K562 (cell line): ENCODE measurements at regions not wholly inside any gene's neighbourhood (a gene's known extent, or its start where the extent isn't known, plus 50 kb on each side); places are given as distances from the start of the nearest gene placed in this dataset.

Source experiments
- ATAC-seq: fragments of 200-7000 bp; cut with Tn5 transposase; 3 replicates; pipeline ENCODE4 v1.9.1; 2020; ENCODE audit warnings: moderate library complexity
- BruUV-seq: library from RNA; stranded (reverse); fragments of 400-500 nt; replicated peaks from 2 replicates; lab custom pipeline; 2021; lab: Mats Ljungman, UMichigan
- CTCF ChIA-PET: fragments of 300-600 bp; formaldehyde crosslinking; extraction: SDS; loops from one replicate; lab custom pipeline; 2021; ENCODE audit warnings: low intra/inter-chr PET ratio; lab: Yijun Ruan, JAX
- POLR2A ChIA-PET: fragments of 300-600, 350-650 bp; sonication (Branson Sonifier 250); formaldehyde crosslinking; extraction: SDS; loops from one replicate; lab custom pipeline; 2021; ENCODE audit warnings: antibody characterized with exemption, inconsistent platforms; lab: Yijun Ruan, JAX
- DNase-seq, 4 experiments: peaks; one replicate each; pipeline versions ENCODE4 v3.0.0 to v3.0.0-alpha.2; 2011 to 2018; ENCODE audit warnings: low spot score in 3 of 4, mixed read lengths in 3 of 4; ENCODE audit errors: extremely low read depth in 1 of 4
- FAIRE-seq: peaks from 2 replicates; lab custom pipeline; 2011; peaks lifted over from hg19 to GRCh38; lab: Jason Lieb, UNC
- H2AFZ ChIP-seq: 2 replicates; pipeline ENCODE4 v1.6.0; 2011; ENCODE audit warnings: low read depth, low read length, control low read depth, inconsistent platforms
- H3K27ac ChIP-seq: fragments of 200-600 bp; 3 replicates; pipeline ENCODE4 v1.8.0; 2011; ENCODE audit warnings: low read depth, mild to moderate bottlenecking, control low read depth, inconsistent platforms, low read length, moderate library complexity, mixed read lengths; ENCODE audit errors: extremely low read depth
- H3K27me3 ChIP-seq, 2 experiments: fragments of 300-600 bp in 1 of 2; 2 replicates in 1 of 2; 3 replicates in 1 of 2; pipeline versions ENCODE4 v1.6.0 to v1.8.0; 2011; ENCODE audit warnings: inconsistent platforms in 2 of 2, low read length in 2 of 2, mild to moderate bottlenecking in 1 of 2, mixed read lengths in 1 of 2, moderate library complexity in 1 of 2; ENCODE audit not compliant: control insufficient read depth in 2 of 2, insufficient read depth in 2 of 2
- H3K36me3 ChIP-seq: fragments of 300-600 bp; 3 replicates; pipeline ENCODE4 v1.8.0; 2011; ENCODE audit warnings: mild to moderate bottlenecking, low read length, inconsistent platforms; ENCODE audit not compliant: control insufficient read depth, insufficient read depth
- H3K4me1 ChIP-seq, 2 experiments: fragments of 200-600 bp in 1 of 2; replicated peaks in 1 of 2; 2 replicates in 1 of 2; 3 replicates in 1 of 2; pipeline versions ENCODE4 v1.5.1 to v1.8.0; 2011; ENCODE audit warnings: inconsistent platforms in 2 of 2, low read length in 2 of 2, mild to moderate bottlenecking in 1 of 2, mixed read lengths in 1 of 2, moderate library complexity in 1 of 2; ENCODE audit not compliant: control insufficient read depth in 2 of 2, insufficient read depth in 2 of 2
- H3K4me2 ChIP-seq: 2 replicates; pipeline ENCODE4 v1.6.1; 2011; ENCODE audit warnings: low read length, control low read depth, inconsistent platforms, mixed read lengths; ENCODE audit not compliant: insufficient read depth
- H3K4me3 ChIP-seq: fragments of 200-600 bp; sonication (generic), shearing (Covaris generic); 2 replicates; pipeline ENCODE4 v1.5.1; 2016; ENCODE audit warnings: control low read depth, inconsistent platforms
- H3K79me2 ChIP-seq: fragments of 200-600 bp; 3 replicates; pipeline ENCODE4 v1.8.0; 2011; ENCODE audit warnings: low read length, inconsistent platforms; ENCODE audit not compliant: control insufficient read depth, insufficient read depth
- H3K9ac ChIP-seq, 2 experiments: 2 replicates each; pipeline versions ENCODE4 v1.6.0 to v1.6.1; 2011; ENCODE audit warnings: low read depth in 2 of 2, low read length in 2 of 2, control low read depth in 1 of 2, inconsistent platforms in 1 of 2, mild to moderate bottlenecking in 1 of 2, mixed read lengths in 1 of 2; ENCODE audit not compliant: insufficient read depth in 1 of 2
- H3K9me1 ChIP-seq: one replicate; pipeline ENCODE4 v1.6.0; 2011; ENCODE audit warnings: inconsistent platforms, mild to moderate bottlenecking, low read length, moderate library complexity; ENCODE audit not compliant: control insufficient read depth, insufficient read depth
- H3K9me3 ChIP-seq: replicated peaks from 2 replicates; pipeline ENCODE4 v1.5.1; 2011; ENCODE audit warnings: low read depth, low read length, inconsistent platforms; ENCODE audit not compliant: control insufficient read depth, insufficient read depth
- H4K20me1 ChIP-seq: replicated peaks from 2 replicates; pipeline ENCODE4 v1.6.1; 2011; ENCODE audit warnings: low read length, inconsistent platforms, mixed read lengths; ENCODE audit not compliant: control insufficient read depth, insufficient read depth
- FOXP4 ChIP-seq: sonication (generic); formaldehyde crosslinking; IDR thresholded peaks from 2 replicates; pipeline ENCODE4 v1.8.0; 2022; ENCODE audit warnings: mild to moderate bottlenecking, missing genetic modification reagents, borderline replicate concordance
- HINFP ChIP-seq: fragments of 450-650 bp; conservative IDR thresholded peaks from 2 replicates; pipeline ENCODE4 v1.6.1; 2016; ENCODE audit warnings: missing genetic modification characterization, low read depth, mild to moderate bottlenecking, control low read depth, missing compliant biosample characterization
- MBD2 ChIP-seq: sonication (generic); IDR thresholded peaks from 2 replicates; pipeline ENCODE4 v1.6.1; 2016; ENCODE audit warnings: low read depth, borderline replicate concordance
- PKNOX1 ChIP-seq: fragments of 450-650 bp; IDR thresholded peaks from 2 replicates; pipeline ENCODE4 v1.6.1; 2016
- SNAPC5 ChIP-seq: fragments of 250-450 bp; sonication (Bioruptor Pico); IDR thresholded peaks from 2 replicates; pipeline ENCODE4 v1.8.0; 2021; ENCODE audit warnings: moderate library complexity, mild to moderate bottlenecking, inconsistent platforms
- TOE1 ChIP-seq, 2 experiments: fragments of 450-650 bp in 1 of 2; sonication (generic) in 1 of 2; formaldehyde crosslinking in 1 of 2; IDR thresholded peaks; 2 replicates each; pipeline versions ENCODE4 v1.7.1 to v1.8.0; 2016 to 2022; ENCODE audit warnings: borderline replicate concordance in 2 of 2, mild to moderate bottlenecking in 2 of 2, antibody characterized with exemption in 1 of 2, inconsistent platforms in 1 of 2, low read depth in 1 of 2, missing genetic modification reagents in 1 of 2, moderate library complexity in 1 of 2
- VEZF1 ChIP-seq: fragments of 200-800 bp; sonication (Bioruptor generic); IDR thresholded peaks from 2 replicates; pipeline ENCODE4 v1.6.1; 2017; ENCODE audit warnings: missing genetic modification characterization, missing compliant biosample characterization
- ZNF134 ChIP-seq: fragments of 250-450 bp; sonication (Bioruptor Pico); conservative IDR thresholded peaks from 2 replicates; pipeline ENCODE4 v1.4.0; 2020
- ZNF668 ChIP-seq: fragments of 250-450 bp; sonication (Bioruptor Pico); IDR thresholded peaks from 2 replicates; pipeline ENCODE4 v1.8.0; 2022; ENCODE audit warnings: mild to moderate bottlenecking, inconsistent platforms
- WGBS: fragments of 100-300 bp; shearing (Covaris generic); methylation state at CpG from one replicate; pipeline ENCODE4 v1.1.6; 2016; ENCODE audit warnings: low coverage, mixed read lengths; ENCODE audit not compliant: insufficient coverage; ENCODE audit errors: missing lambda C conversion rate; 5-methylcytosine and 5-hydroxymethylcytosine counted together
- in situ Hi-C: fragments of 300-500 bp; cut with MboI; formaldehyde crosslinking; loops from 4 replicates; pipeline ENCODE4 v1.15.0; 2018; ENCODE audit warnings: inconsistent platforms, mixed read lengths
- intact Hi-C: fragments of 100-400 bp; cut with micrococcal nuclease; formaldehyde crosslinking; loops from 2 replicates; pipeline ENCODE4 v1.14.2; 2022

GRCh38 chr4:140211693-140212092, 57.7 kb upstream of the MAML3 start:
- no peak for ATAC-seq
- intact Hi-C loops = no loop called here
- in situ Hi-C loops = no loop called here
- no peak overlapping the region for H2AFZ ChIP-seq
- WGBS = 0% methylated on average over 2 of the region's 2 CpGs
- H3K4me2 ChIP-seq = no peak overlapping the region
- ChIA-PET POLR2A (no interaction called here), CTCF (no interaction called here)
- no peaks in the 10 kb centered on the region for H3K9me1 ChIP-seq
- no TSS peak for BruUV-seq
- H3K36me3 ChIP-seq = no peaks in the 10 kb centered on the region
- FAIRE-seq = no peak
- H3K4me1 ChIP-seq = no peaks in the 10 kb centered on the region
- H3K79me2 ChIP-seq = no peaks in the 10 kb centered on the region
- H3K9ac ChIP-seq = no peak overlapping the region
- H4K20me1 ChIP-seq = no peaks in the 10 kb centered on the region
- no peak overlapping the region for H3K4me3 ChIP-seq
- H3K9me3 ChIP-seq = no peaks in the 10 kb centered on the region
- no peaks in the 10 kb centered on the region for H3K27me3 ChIP-seq
- TF ChIP-seq FOXP4 (CRISPR knock-in tag) (no peak), MBD2 (no peak)
- no peak for DNase-seq
- no peak overlapping the region for H3K27ac ChIP-seq

- no peak overlapping the region for H3K4me2 ChIP-seq
- POLR2A ChIA-PET = no interaction called here
- no peak for TF ChIP-seq PKNOX1
- no peak for TF ChIP-seq TOE1 (IDR thresholded peaks at IDR 0.05; ENCODE audit: borderline replicate concordance)
- no peak for TF ChIP-seq TOE1 (CRISPR knock-in tag; IDR thresholded peaks at IDR 0.05; ENCODE audit: borderline replicate concordance, low read depth)
- TF ChIP-seq ZNF668 (CRISPR knock-in tag) = no peak
- no peak for TF ChIP-seq HINFP (tag)
- no peak for TF ChIP-seq ZNF134 (CRISPR knock-in tag)
- no peak for TF ChIP-seq SNAPC5 (CRISPR knock-in tag)
- no peak for TF ChIP-seq VEZF1 (CRISPR knock-in tag)
Observed at GRCh38 chr4:140211161-140211560, 57.2 kb upstream of the MAML3 start.

More at GRCh38 chr4:140211161-140211560, 57.2 kb upstream of the MAML3 start:
- intact Hi-C loops (no loop called here), in situ Hi-C loops (no loop called here)
- BruUV-seq = no TSS peak
- Histone ChIP-seq H3K4me1 (no peaks in the 10 kb centered on the region), H3K79me2 (no peaks in the 10 kb centered on the region), H3K9me3 (no peaks in the 10 kb centered on the region), H2AFZ (no peak overlapping the region), H3K27me3 (no peaks in the 10 kb centered on the region), H3K4me3 (no peak overlapping the region), H4K20me1 (no peaks in the 10 kb centered on the region), H3K9ac (no peak overlapping the region), H3K36me3 (no peaks in the 10 kb centered on the region), H3K9me1 (no peaks in the 10 kb centered on the region), H3K27ac (no peak overlapping the region)
- DNase-seq (no peak), ATAC-seq (no peak), FAIRE-seq (no peak)
- CTCF ChIA-PET = no interaction called here
